Endometrium (tissue), 2 donors: ENCODE measurements at regions not wholly inside any gene's neighbourhood (a gene's known extent, or its start where the extent isn't known, plus 50 kb on each side); places are given as distances from the start of the nearest gene placed in this dataset.
"Not testable (repeated sequence)": the region's sequence is repeated elsewhere in the genome, so short reads cannot be mapped to it uniquely, and the experiment has no call there.

Source experiments
- FAIRE-seq: peaks from 2 replicates; lab custom pipeline; 2012; peaks lifted over from hg19 to GRCh38; lab: Jason Lieb, UNC
- donor health status: control.
- donor health status: control.

GRCh38 chr2:184993746-184994145 is 395.4 kb downstream of the ZNF804A start:
- no peak for FAIRE-seq

GRCh38 chr2:185006481-185006880 is 408.2 kb downstream of the ZNF804A start:
- FAIRE-seq: no peak

GRCh38 chr2:185012643-185013042 is 414.3 kb downstream of the ZNF804A start:
- no peak for FAIRE-seq

GRCh38 chr2:185014076-185014475 is 415.7 kb downstream of the ZNF804A start:
- no peak for FAIRE-seq

- not testable (repeated sequence) for FAIRE-seq
Measured at GRCh38 chr2:185025891-185026290, 427.6 kb downstream of the ZNF804A start.

GRCh38 chr2:185035906-185036305 is 437.6 kb downstream of the ZNF804A start:
- no peak for FAIRE-seq

- FAIRE-seq: no peak
Measured at GRCh38 chr2:185044323-185044874, 446.1 kb downstream of the ZNF804A start.

GRCh38 chr2:185050804-185051203 is 452.5 kb downstream of the ZNF804A start:
- FAIRE-seq: no peak

GRCh38 chr2:185063761-185064160 is 465.4 kb downstream of the ZNF804A start:
- FAIRE-seq: no peak

GRCh38 chr2:185066128-185066527 is 467.8 kb downstream of the ZNF804A start:
- no peak for FAIRE-seq

- no peak for FAIRE-seq
Measured at GRCh38 chr2:185069107-185069506, 470.8 kb downstream of the ZNF804A start.

GRCh38 chr2:185074156-185074555 is 475.8 kb downstream of the ZNF804A start:
- no peak for FAIRE-seq

- no peak for FAIRE-seq
Measured at GRCh38 chr2:185082749-185083148, 484.4 kb downstream of the ZNF804A start.

GRCh38 chr2:185108588-185108987 is 510.3 kb downstream of the ZNF804A start:
- no peak for FAIRE-seq

- FAIRE-seq: no peak
Measured at GRCh38 chr2:185127412-185127811, 529.1 kb downstream of the ZNF804A start.

GRCh38 chr2:185128346-185128745 is 530.0 kb downstream of the ZNF804A start:
- FAIRE-seq: no peak

GRCh38 chr2:185128996-185129395 is 530.7 kb downstream of the ZNF804A start:
- FAIRE-seq: no peak

- no peak for FAIRE-seq
Measured at GRCh38 chr2:185130685-185131084, 532.4 kb downstream of the ZNF804A start.

GRCh38 chr2:185132501-185133041 is 534.2 kb downstream of the ZNF804A start:
- FAIRE-seq: no peak

- no peak for FAIRE-seq
Measured at GRCh38 chr2:185137700-185138099, 539.4 kb downstream of the ZNF804A start.

GRCh38 chr2:185142677-185143076 is 544.3 kb downstream of the ZNF804A start:
- no peak for FAIRE-seq

GRCh38 chr2:185144159-185144919 is 546.0 kb downstream of the ZNF804A start:
- FAIRE-seq: no peak

GRCh38 chr2:185145316-185146121 is 547.2 kb downstream of the ZNF804A start:
- FAIRE-seq: no peak
